Hippocampal formation (tissue), 2 donors: ENCODE measurements at regions not wholly inside any gene's neighbourhood (a gene's known extent, or its start where the extent isn't known, plus 50 kb on each side); places are given as distances from the start of the nearest gene placed in this dataset.
"Not testable (repeated sequence)": the region's sequence is repeated elsewhere in the genome, so short reads cannot be mapped to it uniquely, and the experiment has no call there.

Experiments used
- DNase-seq, 2 donors: peaks; one replicate each; lab custom pipeline; 2025; lab: John Stamatoyannopoulos, UW

DNA sequence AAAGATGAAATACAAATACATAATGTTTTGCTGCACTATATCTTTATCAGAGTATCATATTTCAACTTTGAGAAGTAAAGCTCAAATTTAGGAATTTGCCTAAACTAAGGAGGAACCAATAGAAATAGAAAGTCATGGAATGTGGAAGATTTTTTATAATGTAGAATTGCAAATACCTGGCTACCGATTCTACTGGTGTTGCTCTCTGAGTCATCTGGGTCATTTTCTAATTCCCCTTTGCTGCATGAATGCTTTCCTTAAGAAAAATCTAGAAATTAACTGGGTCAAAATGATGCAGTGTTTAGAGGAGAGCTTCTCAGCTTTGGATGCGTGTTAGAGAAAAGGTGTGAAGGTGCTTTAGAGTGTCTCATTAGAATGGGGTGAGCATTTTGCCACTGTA lies 568.9 kb upstream of the ANKRD30A start:
- DNase-seq: no peak

DNA sequence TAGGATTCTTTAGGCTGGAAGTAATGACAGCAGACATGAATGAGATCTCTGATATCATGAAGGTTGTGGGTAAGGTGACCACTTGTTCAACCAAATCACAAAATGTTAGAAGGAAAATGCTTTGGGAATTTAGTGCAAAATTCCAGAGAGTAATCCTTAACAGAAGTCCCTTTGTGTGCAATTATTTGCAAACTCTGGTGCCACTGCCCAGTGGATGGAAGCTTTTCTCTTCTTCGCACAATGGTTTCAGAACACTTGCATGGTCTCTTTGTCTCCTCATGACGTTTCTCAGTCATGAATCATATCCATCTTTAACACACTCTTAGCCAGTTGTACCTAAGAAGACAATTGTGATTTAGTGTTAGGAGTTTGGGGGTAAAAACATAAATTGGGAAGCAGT lies 570.4 kb upstream of the ANKRD30A start:
- peak; percentile 15 to 39 for DNase-seq

DNA sequence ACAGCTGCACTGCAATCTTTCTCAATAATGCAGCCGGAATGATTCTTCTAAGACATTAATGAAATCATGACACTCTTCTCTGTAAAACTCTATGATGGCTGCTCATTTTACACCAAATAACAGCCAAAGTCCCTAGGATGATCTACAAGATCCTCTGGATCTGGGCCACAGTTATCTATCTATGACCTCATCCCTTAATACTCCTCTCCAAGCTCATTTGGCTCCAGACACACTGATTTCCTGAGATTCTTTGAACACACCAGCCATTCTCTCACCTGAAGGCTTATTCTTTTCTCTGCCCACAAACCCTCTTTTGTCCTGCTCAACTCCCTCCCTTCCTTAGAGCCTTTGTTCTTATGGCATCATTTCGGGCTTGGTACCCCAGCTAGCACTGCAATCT lies 577.4 kb upstream of the ANKRD30A start:
- DNase-seq: no peak

- no peak for DNase-seq
Measured at GRCh38 chr10:36542493-36542892, 582.9 kb upstream of the ANKRD30A start.

- no peak for DNase-seq
Measured at GRCh38 chr10:36540611-36541010, 584.8 kb upstream of the ANKRD30A start.

DNA sequence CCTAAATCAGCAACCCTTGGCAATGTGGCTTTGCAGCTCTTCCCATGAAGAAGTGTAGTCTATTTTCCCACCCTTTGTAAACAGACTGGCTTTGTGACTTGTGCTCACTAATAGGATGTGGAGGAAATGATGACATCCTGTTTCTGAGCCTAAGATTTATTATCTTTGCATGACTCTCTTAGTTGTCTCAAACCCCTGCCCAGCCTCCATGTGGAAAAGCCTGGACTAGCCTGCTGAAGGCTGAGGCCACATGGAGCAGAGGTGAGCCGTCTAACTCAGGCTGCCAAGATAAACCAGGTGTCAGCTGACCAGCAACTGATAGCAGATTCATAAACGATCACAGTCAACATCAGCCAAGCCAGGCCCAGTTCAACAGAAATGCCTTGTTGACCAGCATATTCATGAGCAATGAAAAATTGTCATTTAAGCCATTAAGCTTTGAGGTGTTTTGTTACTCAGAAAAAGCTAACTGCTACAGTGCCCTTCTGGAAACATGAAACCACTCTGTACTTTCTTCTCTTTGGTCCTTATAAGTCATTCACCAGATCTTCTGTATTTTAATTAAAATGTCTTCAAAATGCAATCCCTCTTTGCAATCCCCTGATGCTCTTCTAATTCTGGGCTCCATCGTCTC lies 586.3 kb upstream of the ANKRD30A start:
- no peak for DNase-seq

GRCh38 chr10:36534471-36535002 lies 590.9 kb upstream of the ANKRD30A start:
- DNase-seq: no peak

DNA sequence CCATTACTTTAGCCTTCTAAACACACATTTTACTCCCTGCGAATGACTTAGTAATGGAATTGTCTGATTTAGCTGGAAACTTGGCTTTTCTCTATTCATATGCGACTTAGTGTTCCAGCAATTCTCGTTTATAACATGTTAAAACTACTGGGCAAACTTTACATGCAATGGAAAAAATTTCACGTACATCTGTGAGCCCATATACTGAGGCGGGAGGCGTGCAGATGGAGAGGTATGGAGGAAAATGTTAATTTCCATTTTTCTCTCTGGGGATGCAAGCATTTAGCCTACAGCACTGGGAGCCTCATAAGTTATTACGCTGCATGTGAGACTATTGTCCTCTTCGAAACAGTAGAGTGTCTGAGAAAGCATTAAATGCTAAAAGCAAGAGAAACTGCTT lies 591.5 kb upstream of the ANKRD30A start:
- DNase-seq: no peak

DNA sequence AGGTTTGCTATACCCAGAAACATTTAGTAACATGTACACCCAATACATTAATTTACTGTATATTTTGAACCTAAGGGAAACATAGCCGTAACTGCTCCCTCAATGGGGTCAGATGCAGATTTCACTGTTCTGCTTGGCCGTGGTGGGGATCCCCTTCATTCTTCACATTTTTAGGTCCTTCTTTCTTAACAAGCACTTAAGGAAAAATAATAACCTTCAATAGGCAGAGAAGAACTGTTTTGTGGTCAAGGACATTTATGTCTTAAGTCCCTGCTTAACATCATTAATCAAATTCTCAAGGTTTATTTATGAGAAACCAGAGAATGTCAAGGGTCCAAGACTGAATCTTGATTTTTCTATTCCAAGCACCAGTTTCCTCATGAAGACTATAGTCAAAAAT lies 592.1 kb upstream of the ANKRD30A start:
- DNase-seq: no peak

DNA sequence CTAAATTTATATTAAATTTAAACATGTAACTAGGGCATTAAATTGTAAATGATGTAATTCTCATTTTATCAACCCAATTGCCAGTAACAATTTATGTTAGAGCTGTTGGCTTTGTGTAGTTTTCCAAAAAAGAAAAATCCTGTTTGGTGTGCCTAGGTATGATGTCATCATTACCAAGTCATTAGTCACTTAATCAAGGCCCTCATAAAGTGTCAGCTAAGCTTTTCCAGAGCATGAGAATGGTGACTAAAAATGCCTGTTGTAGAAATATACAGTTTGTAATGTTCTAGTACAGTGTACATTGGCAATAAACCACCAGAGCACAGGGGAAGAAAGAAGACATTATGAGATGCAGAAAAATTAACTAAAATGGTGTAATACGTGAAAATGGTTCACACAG lies 593.8 kb upstream of the ANKRD30A start:
- DNase-seq: no peak

GRCh38 chr10:36526033-36526432 lies 599.4 kb upstream of the ANKRD30A start:
- no peak for DNase-seq

GRCh38 chr10:36524126-36524525 lies 601.3 kb upstream of the ANKRD30A start:
- not testable (repeated sequence) for DNase-seq

DNA sequence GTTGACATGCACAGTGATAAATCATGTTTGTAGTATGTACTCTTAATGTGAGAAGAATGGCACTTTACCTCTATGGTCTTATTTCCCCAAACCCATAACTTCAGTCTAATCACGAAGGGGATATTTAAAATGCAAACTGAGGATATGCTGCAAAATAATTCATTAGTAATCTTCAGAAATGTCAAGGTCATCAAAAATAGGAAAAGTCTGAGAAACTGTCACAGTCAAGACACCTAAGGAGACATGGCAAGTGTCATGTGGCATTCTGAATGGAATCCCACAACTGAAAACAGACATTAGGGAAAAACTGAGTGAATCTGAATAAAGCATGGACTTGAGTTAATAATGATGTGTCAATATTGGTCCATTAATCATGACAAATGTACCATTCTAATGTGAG lies 605.5 kb upstream of the ANKRD30A start:
- no peak for DNase-seq

DNA sequence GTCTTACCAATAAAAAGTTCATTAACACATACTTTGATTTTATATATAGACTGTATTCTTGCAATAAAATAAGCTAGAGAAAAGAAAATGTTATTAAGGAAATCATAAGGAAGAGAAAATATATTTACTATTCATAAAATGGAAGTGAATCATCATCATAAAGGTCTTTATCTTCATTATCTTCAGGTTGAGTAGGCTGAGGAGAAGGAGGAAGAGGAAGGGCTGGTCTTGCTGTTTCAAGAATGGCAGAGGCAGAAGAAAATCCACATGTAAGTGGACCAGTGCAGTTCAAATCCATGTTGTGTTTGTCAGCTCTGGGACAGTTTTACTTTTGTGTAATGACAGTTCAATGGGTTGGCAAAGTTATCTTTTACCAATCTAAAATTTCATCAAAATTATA lies 609.1 kb upstream of the ANKRD30A start:
- no peak for DNase-seq

- DNase-seq: no peak
Measured at GRCh38 chr10:36515319-36515718, 610.1 kb upstream of the ANKRD30A start.

GRCh38 chr10:36507715-36508114 lies 617.7 kb upstream of the ANKRD30A start:
- DNase-seq: no peak

DNA sequence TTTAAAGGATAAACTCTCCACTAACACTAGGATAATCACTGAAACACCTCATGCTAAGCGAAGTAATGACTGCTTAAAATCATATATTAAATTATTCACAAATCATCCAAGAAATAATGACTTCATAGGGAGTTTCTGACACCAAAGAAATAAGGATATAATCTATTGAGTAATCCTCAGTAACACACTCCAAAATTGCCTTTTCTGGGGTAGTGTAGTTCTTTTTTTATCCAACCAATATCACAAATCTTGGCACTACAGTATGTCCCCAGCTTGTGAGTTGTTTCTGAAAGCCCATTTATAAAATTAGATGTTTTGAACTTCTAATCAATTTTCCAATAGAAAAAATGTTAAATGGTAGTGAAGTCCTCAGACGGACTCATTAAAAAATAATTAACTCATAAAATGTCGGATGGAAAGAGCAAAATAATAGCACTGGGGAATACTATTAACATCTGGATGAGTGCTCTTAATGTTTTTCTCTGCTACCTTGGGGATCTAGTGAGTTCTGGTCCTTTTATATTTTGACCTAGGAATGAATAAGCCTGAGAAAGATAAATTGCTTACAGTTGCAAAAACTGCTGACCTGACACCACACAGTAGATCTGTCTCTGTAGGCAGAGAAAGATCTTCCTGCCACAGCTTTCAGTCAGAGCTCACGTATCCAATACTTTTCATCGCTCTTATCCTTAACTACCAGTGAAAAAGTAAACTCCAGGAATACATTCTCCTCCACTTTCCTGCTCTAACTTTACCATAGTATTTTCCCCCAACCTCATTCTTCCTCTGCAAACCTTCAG lies 618.5 kb upstream of the ANKRD30A start:
- DNase-seq: no peak

GRCh38 chr10:36506261-36506660 lies 619.1 kb upstream of the ANKRD30A start:
- no peak for DNase-seq

DNA sequence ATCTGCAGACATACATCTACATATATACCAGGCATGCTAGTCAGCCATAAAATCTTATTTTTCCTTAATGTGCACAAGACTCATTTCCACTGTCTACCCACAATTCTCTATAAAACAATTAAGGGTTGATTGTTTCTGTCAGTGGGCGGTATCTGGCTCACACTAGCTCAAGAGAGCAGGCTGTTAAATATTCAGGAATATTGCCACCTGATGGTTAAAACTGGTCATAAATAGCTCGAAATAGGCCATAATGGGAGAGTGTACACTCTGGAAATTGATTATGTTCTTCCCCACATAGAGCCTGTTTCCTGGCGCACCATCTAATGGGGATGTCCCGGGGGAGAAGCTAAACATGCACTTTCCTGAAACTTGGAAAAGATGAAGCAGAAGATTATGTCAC lies 620.6 kb upstream of the ANKRD30A start:
- DNase-seq: no peak

- no peak for DNase-seq
Measured at GRCh38 chr10:36500266-36500665, 625.1 kb upstream of the ANKRD30A start.

DNA sequence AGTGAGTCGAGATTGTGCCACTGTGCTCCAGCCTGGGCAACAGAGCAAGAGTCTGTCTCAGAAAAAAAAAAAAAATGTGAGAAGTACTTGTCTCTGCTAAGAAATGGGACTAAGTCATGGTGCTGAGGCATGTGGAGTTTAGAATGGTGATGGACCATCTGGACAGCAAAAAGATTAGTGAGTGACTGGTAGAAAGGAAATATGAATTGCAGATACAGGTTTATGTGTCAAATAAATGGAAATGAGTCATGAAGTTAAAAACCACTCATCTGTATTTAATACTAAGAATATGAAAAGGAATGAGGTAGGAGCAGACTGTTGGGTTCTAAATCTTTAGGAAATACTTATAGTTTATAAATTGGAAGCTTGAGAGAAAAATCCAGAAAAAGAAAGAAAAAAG lies 625.7 kb upstream of the ANKRD30A start:
- no peak for DNase-seq

DNA sequence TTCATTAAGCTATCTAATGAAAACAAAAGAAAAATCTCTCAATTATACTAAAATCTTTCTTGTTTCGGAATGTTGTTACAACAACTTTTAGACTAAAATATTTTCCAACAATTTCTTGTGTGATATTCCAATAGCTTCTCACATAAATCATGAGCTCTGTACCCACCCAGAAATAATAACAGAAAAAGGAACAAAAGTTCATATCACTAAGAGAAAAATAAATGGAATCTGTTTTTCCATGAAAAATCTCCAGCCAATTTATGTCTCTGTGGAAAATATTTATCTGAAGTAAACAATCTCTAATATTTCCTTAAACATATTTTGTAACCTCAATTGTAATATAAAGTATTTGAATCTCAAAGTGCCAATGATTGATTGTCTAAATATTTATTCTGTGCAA lies 628.6 kb upstream of the ANKRD30A start:
- DNase-seq: no peak

- no peak for DNase-seq
Measured at GRCh38 chr10:36494371-36494770, 631.0 kb upstream of the ANKRD30A start.

- DNase-seq: no peak
Measured at GRCh38 chr10:36493516-36493880, 631.9 kb upstream of the ANKRD30A start.
